VCaP (cell line): ENCODE measurements at regions not wholly inside any gene's neighbourhood (a gene's known extent, or its start where the extent isn't known, plus 50 kb on each side); places are given as distances from the start of the nearest gene placed in this dataset.

ENCODE experiments used
- H3K27ac ChIP-seq: fragments of 450-650 bp; 2 replicates; pipeline ENCODE4 v1.5.1; 2017
- TF ChIP-seq, protein P1 (sequence below): fragments of 450-650 bp; conservative IDR thresholded peaks from 2 replicates; pipeline ENCODE4 v1.5.1; 2017; ENCODE audit warnings: mild to moderate bottlenecking, moderate library complexity

DNA sequence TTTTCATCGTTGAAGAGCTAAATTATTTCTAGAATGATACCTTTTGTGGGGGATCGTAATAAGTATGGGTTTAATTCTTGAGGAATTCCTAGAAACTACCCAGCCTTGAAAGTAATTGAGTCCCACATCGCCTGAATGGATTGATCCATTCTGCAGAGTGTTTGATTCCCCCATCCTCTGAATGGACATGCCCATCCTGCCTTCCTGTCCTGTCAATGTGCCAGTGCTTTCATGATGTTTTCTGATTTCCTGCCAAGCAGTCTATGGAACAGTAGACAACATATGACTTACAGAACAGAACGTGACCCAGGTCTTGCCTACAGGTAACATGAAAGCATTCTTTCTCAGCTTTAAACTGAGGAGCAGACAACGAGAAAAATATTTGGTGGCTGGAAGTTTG is 319.2 kb downstream of the DRD1 start:
- H3K27ac ChIP-seq: no peak overlapping the region
- TF ChIP-seq, protein P1, sequence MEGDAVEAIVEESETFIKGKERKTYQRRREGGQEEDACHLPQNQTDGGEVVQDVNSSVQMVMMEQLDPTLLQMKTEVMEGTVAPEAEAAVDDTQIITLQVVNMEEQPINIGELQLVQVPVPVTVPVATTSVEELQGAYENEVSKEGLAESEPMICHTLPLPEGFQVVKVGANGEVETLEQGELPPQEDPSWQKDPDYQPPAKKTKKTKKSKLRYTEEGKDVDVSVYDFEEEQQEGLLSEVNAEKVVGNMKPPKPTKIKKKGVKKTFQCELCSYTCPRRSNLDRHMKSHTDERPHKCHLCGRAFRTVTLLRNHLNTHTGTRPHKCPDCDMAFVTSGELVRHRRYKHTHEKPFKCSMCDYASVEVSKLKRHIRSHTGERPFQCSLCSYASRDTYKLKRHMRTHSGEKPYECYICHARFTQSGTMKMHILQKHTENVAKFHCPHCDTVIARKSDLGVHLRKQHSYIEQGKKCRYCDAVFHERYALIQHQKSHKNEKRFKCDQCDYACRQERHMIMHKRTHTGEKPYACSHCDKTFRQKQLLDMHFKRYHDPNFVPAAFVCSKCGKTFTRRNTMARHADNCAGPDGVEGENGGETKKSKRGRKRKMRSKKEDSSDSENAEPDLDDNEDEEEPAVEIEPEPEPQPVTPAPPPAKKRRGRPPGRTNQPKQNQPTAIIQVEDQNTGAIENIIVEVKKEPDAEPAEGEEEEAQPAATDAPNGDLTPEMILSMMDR: no peak

- TF ChIP-seq, protein P1: no peak
- H3K27ac ChIP-seq: no peak overlapping the region
Measured at GRCh38 chr5:175124251-175124813, 319.6 kb downstream of the DRD1 start.

DNA sequence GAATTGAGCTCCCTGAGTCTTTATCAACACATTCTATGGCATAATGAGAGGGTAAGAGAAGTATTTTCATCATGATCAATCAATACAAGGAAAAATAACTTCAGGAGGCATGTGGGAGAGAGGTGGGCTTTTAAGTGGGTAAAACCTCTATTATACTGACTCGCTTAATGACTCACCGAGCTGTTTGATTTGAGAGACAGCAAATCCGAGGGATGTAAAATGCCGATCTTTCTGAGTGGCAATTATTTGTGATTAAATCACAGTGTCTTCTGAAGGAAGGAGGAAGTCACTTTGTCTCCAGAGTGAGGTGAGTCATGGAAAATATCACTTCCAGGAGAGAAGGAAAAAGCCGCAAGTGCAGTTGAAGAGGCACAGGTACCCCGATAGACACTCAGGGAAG is 320.4 kb downstream of the DRD1 start:
- TF ChIP-seq, protein P1: no peak
- H3K27ac ChIP-seq: no peak overlapping the region

- H3K27ac ChIP-seq: no peak overlapping the region
- TF ChIP-seq, protein P1: no peak
Measured at GRCh38 chr5:175121457-175121856, 322.5 kb downstream of the DRD1 start.

DNA sequence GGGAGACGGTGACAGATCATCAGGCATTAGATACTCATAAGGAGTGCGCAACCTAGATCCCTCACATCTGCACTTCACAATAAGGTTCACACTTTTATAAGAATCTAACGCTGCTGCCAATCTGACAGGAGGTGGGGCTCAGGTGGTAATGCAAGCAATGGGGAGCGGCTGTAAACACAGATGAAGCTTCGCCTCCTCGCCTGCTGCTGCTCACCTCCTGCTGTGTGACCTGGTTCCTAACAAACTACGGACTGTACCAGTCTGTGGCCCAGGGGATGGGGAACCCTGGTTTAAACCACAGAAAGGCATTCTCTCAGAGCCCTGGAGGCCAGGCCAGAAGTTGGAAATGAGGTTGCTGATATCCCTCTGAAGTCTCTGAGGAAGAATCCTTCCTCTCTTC is 323.6 kb downstream of the DRD1 start:
- no peak overlapping the region for H3K27ac ChIP-seq
- TF ChIP-seq, protein P1: no peak

- no peak overlapping the region for H3K27ac ChIP-seq
- TF ChIP-seq, protein P1: no peak
Measured at GRCh38 chr5:175118700-175119309, 325.2 kb downstream of the DRD1 start.

DNA sequence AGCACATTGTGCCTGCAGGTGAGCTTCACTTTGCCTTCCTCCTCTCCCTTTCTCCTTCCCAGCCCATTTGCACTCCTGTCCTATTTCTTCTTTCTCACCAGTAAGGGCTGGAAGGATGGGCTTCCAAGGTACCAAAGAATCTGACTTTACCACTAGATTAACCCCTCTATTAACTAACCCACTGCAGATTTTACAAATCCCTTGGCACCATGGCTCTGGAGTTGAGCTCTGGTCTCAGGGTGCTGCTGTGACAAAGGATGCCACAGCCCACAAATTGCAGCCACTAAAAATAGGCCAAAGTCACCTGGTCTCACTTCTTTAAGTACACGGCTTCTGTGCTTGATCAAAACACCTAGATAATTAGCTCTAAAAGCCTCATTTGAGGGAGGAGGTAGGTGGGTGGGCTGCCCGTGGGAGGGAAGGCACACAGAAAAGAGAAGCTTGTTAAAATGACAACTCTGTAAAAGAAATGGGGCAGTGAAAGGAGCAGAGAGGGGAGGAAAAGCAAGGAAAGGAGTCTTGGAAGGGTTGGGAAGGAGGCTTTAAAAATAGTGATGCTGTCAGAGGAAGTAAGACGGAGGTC is 327.4 kb downstream of the DRD1 start:
- TF ChIP-seq, protein P1: no peak
- H3K27ac ChIP-seq: no peak overlapping the region
